ENCODE measurements at regions not wholly inside any gene's neighbourhood (a gene's known extent, or its start where the extent isn't known, plus 50 kb on each side); places are given as distances from the start of the nearest gene placed in this dataset.

GRCh38 chr6:104537872-104538271 is 321.8 kb downstream of the HACE1 start:
- H2AFZ ChIP-seq (ENCODE audit: low read depth, low read length) = no peak overlapping the region
- no peak overlapping the region for H3K9ac ChIP-seq (ENCODE audit: low read length)
- no peaks in the 10 kb centered on the region for H3K36me3 ChIP-seq (ENCODE audit: insufficient read depth, low read length)
- no peak overlapping the region for H3K27ac ChIP-seq (ENCODE audit: low read length)
- no peak overlapping the region for H3K4me3 ChIP-seq (ENCODE audit: low read length)
- no peak for TF ChIP-seq SMC3 (conservative IDR thresholded peaks at IDR 0.05; ENCODE audit: poor library complexity)
- TF ChIP-seq CTCF (IDR thresholded peaks at IDR 0.05; ENCODE audit: poor library complexity, severe bottlenecking) = no peak
- TF ChIP-seq EZH2 (IDR thresholded peaks at IDR 0.05; ENCODE audit: borderline replicate concordance, insufficient read depth, low read length, poor library complexity, severe bottlenecking) = no peak
- no peak for TF ChIP-seq RAD21 (conservative IDR thresholded peaks at IDR 0.05)
- TF ChIP-seq TAF1 (IDR thresholded peaks at IDR 0.05; ENCODE audit: low read depth) = no peak
- no peak for TF ChIP-seq EP300 (conservative IDR thresholded peaks at IDR 0.05; ENCODE audit: poor library complexity, severe bottlenecking)
- TF ChIP-seq MXI1 (conservative IDR thresholded peaks at IDR 0.05; ENCODE audit: poor library complexity, severe bottlenecking) = no peak
- TF ChIP-seq, protein P1, sequence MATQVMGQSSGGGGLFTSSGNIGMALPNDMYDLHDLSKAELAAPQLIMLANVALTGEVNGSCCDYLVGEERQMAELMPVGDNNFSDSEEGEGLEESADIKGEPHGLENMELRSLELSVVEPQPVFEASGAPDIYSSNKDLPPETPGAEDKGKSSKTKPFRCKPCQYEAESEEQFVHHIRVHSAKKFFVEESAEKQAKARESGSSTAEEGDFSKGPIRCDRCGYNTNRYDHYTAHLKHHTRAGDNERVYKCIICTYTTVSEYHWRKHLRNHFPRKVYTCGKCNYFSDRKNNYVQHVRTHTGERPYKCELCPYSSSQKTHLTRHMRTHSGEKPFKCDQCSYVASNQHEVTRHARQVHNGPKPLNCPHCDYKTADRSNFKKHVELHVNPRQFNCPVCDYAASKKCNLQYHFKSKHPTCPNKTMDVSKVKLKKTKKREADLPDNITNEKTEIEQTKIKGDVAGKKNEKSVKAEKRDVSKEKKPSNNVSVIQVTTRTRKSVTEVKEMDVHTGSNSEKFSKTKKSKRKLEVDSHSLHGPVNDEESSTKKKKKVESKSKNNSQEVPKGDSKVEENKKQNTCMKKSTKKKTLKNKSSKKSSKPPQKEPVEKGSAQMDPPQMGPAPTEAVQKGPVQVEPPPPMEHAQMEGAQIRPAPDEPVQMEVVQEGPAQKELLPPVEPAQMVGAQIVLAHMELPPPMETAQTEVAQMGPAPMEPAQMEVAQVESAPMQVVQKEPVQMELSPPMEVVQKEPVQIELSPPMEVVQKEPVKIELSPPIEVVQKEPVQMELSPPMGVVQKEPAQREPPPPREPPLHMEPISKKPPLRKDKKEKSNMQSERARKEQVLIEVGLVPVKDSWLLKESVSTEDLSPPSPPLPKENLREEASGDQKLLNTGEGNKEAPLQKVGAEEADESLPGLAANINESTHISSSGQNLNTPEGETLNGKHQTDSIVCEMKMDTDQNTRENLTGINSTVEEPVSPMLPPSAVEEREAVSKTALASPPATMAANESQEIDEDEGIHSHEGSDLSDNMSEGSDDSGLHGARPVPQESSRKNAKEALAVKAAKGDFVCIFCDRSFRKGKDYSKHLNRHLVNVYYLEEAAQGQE (IDR thresholded peaks at IDR 0.05; ENCODE audit: borderline replicate concordance) = no peak
- no peak for TF ChIP-seq POLR2AphosphoS5 (IDR thresholded peaks at IDR 0.05)
- no peaks in the 10 kb centered on the region for H3K27me3 ChIP-seq (ENCODE audit: insufficient read depth, low read depth, low read length)
- H3F3A ChIP-seq (ENCODE audit: insufficient read depth, low read length, poor library complexity, severe bottlenecking) = no peaks in the 10 kb centered on the region
- no peak overlapping the region for H3K4me2 ChIP-seq (ENCODE audit: low read length)
- no peaks in the 10 kb centered on the region for H4K20me1 ChIP-seq (ENCODE audit: insufficient read depth)
- H3K79me2 ChIP-seq (replicated peaks; ENCODE audit: insufficient read depth, low read length) = no peaks in the 10 kb centered on the region
- H3K9me2 ChIP-seq (ENCODE audit: insufficient read depth, low read length) = no peaks in the 10 kb centered on the region
- H3K9me3 ChIP-seq (ENCODE audit: low read length) = no peaks in the 10 kb centered on the region

GRCh38 chr6:104537180-104537579 is 322.5 kb downstream of the HACE1 start:
- no peak for TF ChIP-seq EP300 (conservative IDR thresholded peaks at IDR 0.05; ENCODE audit: poor library complexity, severe bottlenecking)
- TF ChIP-seq EZH2 (IDR thresholded peaks at IDR 0.05; ENCODE audit: borderline replicate concordance, insufficient read depth, low read length, poor library complexity, severe bottlenecking) = no peak
- no peaks in the 10 kb centered on the region for H3K9me2 ChIP-seq (ENCODE audit: insufficient read depth, low read length)
- no peaks in the 10 kb centered on the region for H3K79me2 ChIP-seq (replicated peaks; ENCODE audit: insufficient read depth, low read length)
- no peak overlapping the region for H3K4me2 ChIP-seq (ENCODE audit: low read length)
- no peaks in the 10 kb centered on the region for H4K20me1 ChIP-seq (ENCODE audit: insufficient read depth)
- no peaks in the 10 kb centered on the region for H3K9me3 ChIP-seq (ENCODE audit: low read length)
- H3F3A ChIP-seq (ENCODE audit: insufficient read depth, low read length, poor library complexity, severe bottlenecking) = no peaks in the 10 kb centered on the region
- H3K4me3 ChIP-seq (ENCODE audit: low read length) = no peak overlapping the region
- H2AFZ ChIP-seq (ENCODE audit: low read depth, low read length) = no peak overlapping the region
- no peaks in the 10 kb centered on the region for H3K27me3 ChIP-seq (ENCODE audit: insufficient read depth, low read depth, low read length)
- H3K27ac ChIP-seq (ENCODE audit: low read length) = no peak overlapping the region
- no peaks in the 10 kb centered on the region for H3K36me3 ChIP-seq (ENCODE audit: insufficient read depth, low read length)
- H3K9ac ChIP-seq (ENCODE audit: low read length) = no peak overlapping the region

GRCh38 chr6:104532462-104532861 is 327.3 kb downstream of the HACE1 start:
- Histone ChIP-seq H3K79me2 (replicated peaks; ENCODE audit: insufficient read depth, low read length) (no peaks in the 10 kb centered on the region), H3K9ac (ENCODE audit: low read length) (no peak overlapping the region), H3K4me3 (ENCODE audit: low read length) (no peak overlapping the region), H3K9me3 (ENCODE audit: low read length) (no peaks in the 10 kb centered on the region), H3K27ac (ENCODE audit: low read length) (no peak overlapping the region), H3K9me2 (ENCODE audit: insufficient read depth, low read length) (no peaks in the 10 kb centered on the region), H4K20me1 (ENCODE audit: insufficient read depth) (no peaks in the 10 kb centered on the region), H3K36me3 (ENCODE audit: insufficient read depth, low read length) (no peaks in the 10 kb centered on the region), H3F3A (ENCODE audit: insufficient read depth, low read length, poor library complexity, severe bottlenecking) (no peaks in the 10 kb centered on the region), H3K27me3 (ENCODE audit: insufficient read depth, low read depth, low read length) (no peaks in the 10 kb centered on the region), H2AFZ (ENCODE audit: low read depth, low read length) (no peak overlapping the region), H3K4me2 (ENCODE audit: low read length) (no peak overlapping the region)
- TF ChIP-seq EZH2 (IDR thresholded peaks at IDR 0.05; ENCODE audit: borderline replicate concordance, insufficient read depth, low read length, poor library complexity, severe bottlenecking) = no peak
- TF ChIP-seq RAD21 (conservative IDR thresholded peaks at IDR 0.05) = no peak
- TF ChIP-seq TAF1 (IDR thresholded peaks at IDR 0.05; ENCODE audit: low read depth) = no peak
- TF ChIP-seq, protein P1 (IDR thresholded peaks at IDR 0.05; ENCODE audit: borderline replicate concordance) = no peak
- no peak for TF ChIP-seq MXI1 (conservative IDR thresholded peaks at IDR 0.05; ENCODE audit: poor library complexity, severe bottlenecking)
- TF ChIP-seq CTCF (IDR thresholded peaks at IDR 0.05; ENCODE audit: poor library complexity, severe bottlenecking) = no peak
- no peak for TF ChIP-seq POLR2AphosphoS5 (IDR thresholded peaks at IDR 0.05)
- TF ChIP-seq EP300 (conservative IDR thresholded peaks at IDR 0.05; ENCODE audit: poor library complexity, severe bottlenecking) = no peak
- no peak for TF ChIP-seq SMC3 (conservative IDR thresholded peaks at IDR 0.05; ENCODE audit: poor library complexity)
